ENCODE measurements at regions not wholly inside any gene's neighbourhood (a gene's known extent, or its start where the extent isn't known, plus 50 kb on each side); places are given as distances from the start of the nearest gene placed in this dataset.

GRCh38 chr7:54879776-54880175 is 120.8 kb upstream of the SEC61G start:
- no peaks in the 10 kb centered on the region for H3K9me2 ChIP-seq (replicated peaks; ENCODE audit: insufficient read depth, low read length)
- no peak overlapping the region for H3K4me2 ChIP-seq (ENCODE audit: low read depth, low read length, poor library complexity, severe bottlenecking)
- no peaks in the 10 kb centered on the region for H3F3A ChIP-seq (ENCODE audit: insufficient read depth)
- no peaks in the 10 kb centered on the region for H3K79me2 ChIP-seq (ENCODE audit: insufficient read depth, low read length)
- no peak overlapping the region for H3K9ac ChIP-seq (ENCODE audit: low read length)
- no peaks in the 10 kb centered on the region for H4K20me1 ChIP-seq (ENCODE audit: low read depth, low read length)
- H2AFZ ChIP-seq (ENCODE audit: low read depth, low read length, severe bottlenecking) = no peak overlapping the region
- TF ChIP-seq CTCF (IDR thresholded peaks at IDR 0.05; ENCODE audit: insufficient read depth, low read length, poor library complexity, severe bottlenecking) = no peak
- TF ChIP-seq EZH2phosphoT487 (conservative IDR thresholded peaks at IDR 0.05; ENCODE audit: low read length) = no peak
- H3K9me3 ChIP-seq (ENCODE audit: insufficient read depth, low read length) = no peaks in the 10 kb centered on the region
- H3K4me3 ChIP-seq (ENCODE audit: insufficient read depth, low read length, poor library complexity, severe bottlenecking) = no peak overlapping the region
- H3K27ac ChIP-seq (ENCODE audit: low read depth, low read length) = no peak overlapping the region
- H3K36me3 ChIP-seq (ENCODE audit: low read length) = no peaks in the 10 kb centered on the region; the same call in 1 of the 2 replicates
- peaks cover 1% of the 10 kb centered on the region; the same call in 1 of the 2 replicates for H3K27me3 ChIP-seq (ENCODE audit: low read length)

GRCh38 chr7:54880326-54880989 is 121.4 kb upstream of the SEC61G start:
- no peak overlapping the region for H3K4me3 ChIP-seq (ENCODE audit: insufficient read depth, low read length, poor library complexity, severe bottlenecking)
- H3K4me2 ChIP-seq (ENCODE audit: low read depth, low read length, poor library complexity, severe bottlenecking) = no peak overlapping the region
- H3K27me3 ChIP-seq (ENCODE audit: low read length) = peaks cover 5% of the 10 kb centered on the region; the same call in 1 of the 2 replicates
- no peaks in the 10 kb centered on the region for H4K20me1 ChIP-seq (ENCODE audit: low read depth, low read length)
- no peaks in the 10 kb centered on the region for H3K9me3 ChIP-seq (ENCODE audit: insufficient read depth, low read length)
- no peaks in the 10 kb centered on the region for H3K9me2 ChIP-seq (replicated peaks; ENCODE audit: insufficient read depth, low read length)
- H3K9ac ChIP-seq (ENCODE audit: low read length) = no peak overlapping the region
- TF ChIP-seq CTCF (IDR thresholded peaks at IDR 0.05; ENCODE audit: insufficient read depth, low read length, poor library complexity, severe bottlenecking) (no peak), EZH2phosphoT487 (conservative IDR thresholded peaks at IDR 0.05; ENCODE audit: low read length) (no peak)
- no peak overlapping the region for H3K27ac ChIP-seq (ENCODE audit: low read depth, low read length)
- H3F3A ChIP-seq (ENCODE audit: insufficient read depth) = no peaks in the 10 kb centered on the region
- no peaks in the 10 kb centered on the region for H3K79me2 ChIP-seq (ENCODE audit: insufficient read depth, low read length)
- no peak overlapping the region for H2AFZ ChIP-seq (ENCODE audit: low read depth, low read length, severe bottlenecking)
- no peaks in the 10 kb centered on the region for H3K36me3 ChIP-seq (ENCODE audit: low read length)

- no peak for TF ChIP-seq CTCF (IDR thresholded peaks at IDR 0.05; ENCODE audit: insufficient read depth, low read length, poor library complexity, severe bottlenecking)
- no peak for TF ChIP-seq EZH2phosphoT487 (conservative IDR thresholded peaks at IDR 0.05; ENCODE audit: low read length)
- Histone ChIP-seq H3F3A (ENCODE audit: insufficient read depth) (no peaks in the 10 kb centered on the region), H3K27ac (ENCODE audit: low read depth, low read length) (no peak overlapping the region), H3K9me2 (replicated peaks; ENCODE audit: insufficient read depth, low read length) (no peaks in the 10 kb centered on the region), H3K36me3 (ENCODE audit: low read length) (no peaks in the 10 kb centered on the region), H3K9me3 (ENCODE audit: insufficient read depth, low read length) (no peaks in the 10 kb centered on the region), H4K20me1 (ENCODE audit: low read depth, low read length) (no peaks in the 10 kb centered on the region), H3K79me2 (ENCODE audit: insufficient read depth, low read length) (no peaks in the 10 kb centered on the region), H3K9ac (ENCODE audit: low read length) (no peak overlapping the region), H3K4me3 (ENCODE audit: insufficient read depth, low read length, poor library complexity, severe bottlenecking) (no peak overlapping the region), H3K27me3 (ENCODE audit: low read length) (peaks cover 5% of the 10 kb centered on the region; the same call in 1 of the 2 replicates), H2AFZ (ENCODE audit: low read depth, low read length, severe bottlenecking) (no peak overlapping the region), H3K4me2 (ENCODE audit: low read depth, low read length, poor library complexity, severe bottlenecking) (no peak overlapping the region)
These were observed 123.0 kb upstream of the SEC61G start for GRCh38 chr7:54881816-54882520.

Data from SU-DHL-6 (cell line).